IPS-NIHi11 (cell line): ENCODE measurements at regions not wholly inside any gene's neighbourhood (a gene's known extent, or its start where the extent isn't known, plus 50 kb on each side); places are given as distances from the start of the nearest gene placed in this dataset.
A peak's percentile ranks its signal among the peaks of the same experiment; 100 is the strongest.

Experiments used
- DNase-seq: peaks from one replicate; pipeline ENCODE4 v3.0.0; 2012; ENCODE audit warnings: mixed read lengths, low spot score

- no peak for DNase-seq
Measured at GRCh38 chr1:11414926-11415538, 63.9 kb upstream of the DISP3 start.

- peak; percentile 41 for DNase-seq
Measured at GRCh38 chr1:11417162-11417561, 61.8 kb upstream of the DISP3 start.

GRCh38 chr1:11418056-11418455 is 60.9 kb upstream of the DISP3 start:
- no peak for DNase-seq

GRCh38 chr1:11421443-11421842 is 57.5 kb upstream of the DISP3 start:
- DNase-seq: no peak

- no peak for DNase-seq
Measured at GRCh38 chr1:11422686-11423085, 56.3 kb upstream of the DISP3 start.

GRCh38 chr1:11426617-11427016 is 52.3 kb upstream of the DISP3 start:
- no peak for DNase-seq

GRCh38 chr1:11428789-11429188 is 50.2 kb upstream of the DISP3 start:
- no peak for DNase-seq
